MCF 10A (cell line): ENCODE measurements at regions not wholly inside any gene's neighbourhood (a gene's known extent, or its start where the extent isn't known, plus 50 kb on each side); places are given as distances from the start of the nearest gene placed in this dataset.
A peak's percentile ranks its signal among the peaks of the same experiment; 100 is the strongest.

Experiments
- BruUV-seq: library from RNA; stranded (reverse); fragments of 400-500 nt; replicated peaks from 2 replicates; lab custom pipeline; 2021; lab: Mats Ljungman, UMichigan
- CTCF ChIA-PET: fragments of 300-600 bp; sonication (Branson Sonifier 250); formaldehyde crosslinking; extraction: SDS; loops from one replicate; lab custom pipeline; 2021; ENCODE audit warnings: antibody characterized with exemption, inconsistent platforms; lab: Yijun Ruan, JAX
- POLR2A ChIA-PET: fragments of 300-600, 350-650 bp; sonication (Branson Sonifier 250); formaldehyde crosslinking; extraction: SDS; loops from one replicate; lab custom pipeline; 2020; ENCODE audit warnings: antibody characterized with exemption, inconsistent platforms; lab: Yijun Ruan, JAX
- DNase-seq: peaks from one replicate; pipeline ENCODE4 v3.0.0-alpha.2; 2018; ENCODE audit not compliant: unreplicated experiment
- H3K27ac Mint-ChIP-seq: one replicate; pipeline ENCODE4 v1.8.0; 2022; ENCODE audit warnings: mild to moderate bottlenecking, low read depth, mixed read lengths; ENCODE audit not compliant: unreplicated experiment
- H3K27me3 Mint-ChIP-seq: one replicate; pipeline ENCODE4 v1.8.0; 2022; ENCODE audit warnings: mixed read lengths; ENCODE audit not compliant: insufficient read depth, unreplicated experiment
- H3K36me3 Mint-ChIP-seq: one replicate; pipeline ENCODE4 v1.8.0; 2022; ENCODE audit warnings: mild to moderate bottlenecking, moderate library complexity, mixed read lengths; ENCODE audit not compliant: insufficient read depth, unreplicated experiment
- H3K4me1 Mint-ChIP-seq: one replicate; pipeline ENCODE4 v1.8.0; 2022; ENCODE audit warnings: mixed read lengths; ENCODE audit not compliant: insufficient read depth, unreplicated experiment
- H3K4me3 Mint-ChIP-seq: one replicate; pipeline ENCODE4 v1.8.0; 2022; ENCODE audit warnings: mild to moderate bottlenecking, moderate library complexity, mixed read lengths; ENCODE audit not compliant: unreplicated experiment
- H3K9me3 Mint-ChIP-seq: one replicate; pipeline ENCODE4 v1.8.0; 2022; ENCODE audit warnings: mixed read lengths; ENCODE audit not compliant: unreplicated experiment
- intact Hi-C: fragments of 100-400 bp; cut with micrococcal nuclease; formaldehyde crosslinking; loops from 2 replicates; pipeline ENCODE4 v1.14.1; 2022
- TF ChIP-seq, protein P1 (sequence below): fragments of 200-600 bp; IDR thresholded peaks from one replicate; pipeline ENCODE4 v1.8.0; 2022; ENCODE audit warnings: antibody characterized with exemption, mild to moderate bottlenecking; ENCODE audit not compliant: unreplicated experiment

DNA sequence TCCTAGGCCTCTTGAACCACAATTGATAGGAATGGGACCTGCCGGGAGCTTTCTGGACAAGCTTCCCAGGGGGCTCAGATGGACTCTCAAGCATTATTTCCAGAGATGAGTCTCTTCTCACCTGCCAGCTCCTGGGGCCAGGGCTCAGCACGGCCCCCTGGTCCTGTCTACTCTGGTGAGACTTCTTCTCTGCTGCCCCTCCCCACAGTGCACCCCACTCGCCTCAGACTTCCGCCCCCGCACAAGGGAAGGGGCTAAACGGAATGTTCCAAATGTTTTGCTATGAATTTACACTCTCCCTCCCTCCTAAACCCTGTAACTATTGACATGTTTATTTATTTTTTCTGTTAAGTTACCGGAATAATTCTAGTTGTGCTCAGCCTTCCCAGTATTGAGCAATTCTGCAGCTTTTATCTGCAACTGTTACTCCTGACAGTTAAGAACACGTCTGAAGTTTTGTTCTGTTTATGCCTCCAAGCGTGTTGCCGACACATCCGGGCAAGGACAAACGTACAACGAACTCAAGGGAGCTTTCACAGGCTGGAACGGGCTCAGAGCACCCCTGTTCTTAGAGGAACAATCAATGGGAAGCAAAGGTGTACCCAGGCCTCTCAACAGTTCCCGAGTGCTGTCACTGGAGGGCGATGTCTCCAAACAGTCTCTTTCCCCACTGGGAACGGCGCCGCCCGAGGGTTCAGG lies 55.2 kb downstream of the FHIP2A start:
- ChIA-PET POLR2A (interaction anchor here (0.9 to 1.8 kb wide), 11 partner anchors 9 to 539 kb away, joined by 3 to 8 read pairs (median 4); partner anchors contain the start of genes FHIP2A and TRUB1), CTCF (interaction anchor here (0.6 to 6.1 kb wide), 55 partner anchors 9 to 478 kb away, joined by 3 to 74 read pairs (median 4); partner anchors contain the start of genes FHIP2A and TRUB1)
- Mint-ChIP-seq H3K36me3 (no peaks in the 10 kb centered on the region), H3K4me3 (peak overlapping the region; percentile 53), H3K9me3 (no peaks in the 10 kb centered on the region), H3K27ac (peak overlapping the region; percentile 89), H3K27me3 (no peaks in the 10 kb centered on the region), H3K4me1 (peaks cover 18% of the 10 kb centered on the region)
- no TSS peak for BruUV-seq
- TF ChIP-seq, protein P1, sequence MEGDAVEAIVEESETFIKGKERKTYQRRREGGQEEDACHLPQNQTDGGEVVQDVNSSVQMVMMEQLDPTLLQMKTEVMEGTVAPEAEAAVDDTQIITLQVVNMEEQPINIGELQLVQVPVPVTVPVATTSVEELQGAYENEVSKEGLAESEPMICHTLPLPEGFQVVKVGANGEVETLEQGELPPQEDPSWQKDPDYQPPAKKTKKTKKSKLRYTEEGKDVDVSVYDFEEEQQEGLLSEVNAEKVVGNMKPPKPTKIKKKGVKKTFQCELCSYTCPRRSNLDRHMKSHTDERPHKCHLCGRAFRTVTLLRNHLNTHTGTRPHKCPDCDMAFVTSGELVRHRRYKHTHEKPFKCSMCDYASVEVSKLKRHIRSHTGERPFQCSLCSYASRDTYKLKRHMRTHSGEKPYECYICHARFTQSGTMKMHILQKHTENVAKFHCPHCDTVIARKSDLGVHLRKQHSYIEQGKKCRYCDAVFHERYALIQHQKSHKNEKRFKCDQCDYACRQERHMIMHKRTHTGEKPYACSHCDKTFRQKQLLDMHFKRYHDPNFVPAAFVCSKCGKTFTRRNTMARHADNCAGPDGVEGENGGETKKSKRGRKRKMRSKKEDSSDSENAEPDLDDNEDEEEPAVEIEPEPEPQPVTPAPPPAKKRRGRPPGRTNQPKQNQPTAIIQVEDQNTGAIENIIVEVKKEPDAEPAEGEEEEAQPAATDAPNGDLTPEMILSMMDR = peak; percentile 90
- DNase-seq = peak; percentile 86
- intact Hi-C loops = loop anchor here (1.0 to 5.0 kb wide), 4 partner anchors 54 to 405 kb away; partner anchors contain the start of genes FHIP2A and TRUB1

DNA sequence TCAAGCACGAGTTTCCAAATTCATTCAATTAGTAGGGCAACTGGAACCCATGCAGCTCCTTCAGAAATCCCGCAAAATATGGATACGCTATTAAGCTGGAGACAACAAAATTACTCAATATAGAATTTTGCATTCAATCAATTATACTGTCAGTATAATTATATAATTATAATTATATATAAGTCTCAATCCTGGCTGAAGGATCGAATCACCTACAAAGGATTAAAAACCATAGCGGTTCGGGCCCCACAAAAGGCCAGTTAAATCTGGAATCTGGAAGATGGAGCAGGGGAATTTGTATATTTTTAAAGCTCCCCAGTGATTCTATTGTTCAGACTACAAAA lies 55.7 kb downstream of the FHIP2A start:
- H3K4me3 Mint-ChIP-seq = peak overlapping the region; percentile 53
- no peaks in the 10 kb centered on the region for H3K27me3 Mint-ChIP-seq
- H3K36me3 Mint-ChIP-seq = no peaks in the 10 kb centered on the region
- TF ChIP-seq, protein P1 = no peak
- no TSS peak for BruUV-seq
- DNase-seq = no peak
- no peaks in the 10 kb centered on the region for H3K9me3 Mint-ChIP-seq
- POLR2A ChIA-PET = interaction anchor here (0.6 to 1.8 kb wide), 11 partner anchors 9 to 538 kb away, joined by 3 to 8 read pairs (median 4); partner anchors contain the start of genes FHIP2A and TRUB1
- intact Hi-C loops = loop anchor here (1.0 to 5.0 kb wide), 4 partner anchors 55 to 406 kb away; partner anchors contain the start of genes FHIP2A and TRUB1
- peak overlapping the region; percentile 89 for H3K27ac Mint-ChIP-seq
- CTCF ChIA-PET = interaction anchor here (0.6 to 6.1 kb wide), 48 partner anchors 9 to 477 kb away, joined by 3 to 74 read pairs (median 5); partner anchors contain the start of genes FHIP2A and TRUB1
- H3K4me1 Mint-ChIP-seq = peaks cover 18% of the 10 kb centered on the region

DNA sequence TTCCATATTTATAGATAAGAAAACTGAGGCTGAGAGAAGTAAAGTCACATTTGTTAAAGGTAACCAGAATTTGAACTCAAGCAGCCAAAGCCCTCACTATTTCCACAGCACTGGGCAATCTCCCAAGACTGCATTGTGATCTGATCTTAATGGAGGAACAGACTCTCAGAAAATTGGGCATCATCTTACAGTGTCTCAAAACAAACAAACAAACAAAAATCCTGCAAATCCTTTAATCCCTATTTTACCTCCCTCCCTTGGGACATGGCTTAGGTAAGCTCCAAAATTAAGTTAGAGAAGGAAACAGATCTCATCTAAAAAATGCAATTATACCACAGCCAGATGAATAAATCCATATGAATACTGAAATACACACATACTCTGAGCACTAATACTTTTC lies 57.5 kb downstream of the FHIP2A start:
- H3K4me1 Mint-ChIP-seq = peaks cover 27% of the 10 kb centered on the region
- no peaks in the 10 kb centered on the region for H3K27me3 Mint-ChIP-seq
- CTCF ChIA-PET = interaction anchor here (0.6 to 6.1 kb wide), 22 partner anchors 8 to 1532 kb away, joined by 3 to 74 read pairs (median 3); partner anchors contain the start of gene TRUB1
- TF ChIP-seq, protein P1 = no peak
- peak; percentile 19 for DNase-seq
- H3K27ac Mint-ChIP-seq = no peak overlapping the region
- no peak overlapping the region for H3K4me3 Mint-ChIP-seq
- intact Hi-C loops = loop anchor here (1.0 to 5.0 kb wide), 2 partner anchors 57 to 329 kb away; partner anchors contain the start of gene FHIP2A
- BruUV-seq = no TSS peak
- POLR2A ChIA-PET = interaction anchor here (0.5 to 1.5 kb wide), 5 partner anchors 45 to 251 kb away, joined by 3 to 4 read pairs (median 3); no protein-coding TSS in a partner anchor
- H3K9me3 Mint-ChIP-seq = no peaks in the 10 kb centered on the region
- no peaks in the 10 kb centered on the region for H3K36me3 Mint-ChIP-seq

DNA sequence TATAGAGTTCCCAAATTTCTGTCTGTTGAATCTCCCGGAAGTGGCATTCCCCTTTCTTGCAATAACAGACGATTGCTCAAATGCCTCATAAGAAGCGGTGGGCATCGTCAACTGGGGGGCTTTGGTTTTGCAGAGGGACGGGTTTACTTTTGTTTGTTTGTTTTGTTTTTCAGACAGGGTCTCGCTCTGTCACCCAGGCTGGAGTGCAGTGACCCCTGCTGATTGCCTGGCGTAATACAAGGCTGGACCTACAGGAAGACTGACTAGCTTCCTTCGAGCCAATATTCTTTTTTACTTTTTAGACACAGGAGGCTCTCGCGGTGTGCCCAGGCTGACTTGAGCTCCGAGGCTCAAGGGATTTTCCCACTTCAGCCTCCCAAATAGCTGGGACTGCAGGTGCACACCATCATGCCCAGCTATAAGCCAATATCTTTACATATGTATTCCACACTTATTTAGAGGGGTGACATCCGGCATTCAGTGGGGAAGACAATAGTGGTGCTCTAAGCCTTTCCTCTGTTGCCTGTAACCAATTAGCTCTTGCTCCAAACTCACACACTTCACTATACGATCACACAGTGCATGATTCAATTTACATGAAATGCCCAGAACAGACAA lies 58.1 kb downstream of the FHIP2A start:
- H3K27me3 Mint-ChIP-seq = no peaks in the 10 kb centered on the region
- POLR2A ChIA-PET = interaction anchor here (0.5 to 1.5 kb wide), 4 partner anchors 59 to 250 kb away, joined by 3 to 4 read pairs (median 4); no protein-coding TSS in a partner anchor
- CTCF ChIA-PET = interaction anchor here (0.6 to 6.1 kb wide), 25 partner anchors 8 to 1177 kb away, joined by 3 to 74 read pairs (median 4); partner anchors contain the start of genes FHIP2A and TRUB1
- H3K9me3 Mint-ChIP-seq = no peaks in the 10 kb centered on the region
- no peaks in the 10 kb centered on the region for H3K36me3 Mint-ChIP-seq
- TF ChIP-seq, protein P1 = peak; percentile 44
- no peak overlapping the region for H3K4me3 Mint-ChIP-seq
- peak; percentile 48 for DNase-seq
- intact Hi-C loops = loop anchor here (1.0 to 5.0 kb wide), 2 partner anchors 57 to 329 kb away; partner anchors contain the start of gene FHIP2A
- no TSS peak for BruUV-seq
- peaks cover 27% of the 10 kb centered on the region for H3K4me1 Mint-ChIP-seq
- no peak overlapping the region for H3K27ac Mint-ChIP-seq
